SK-N-SH treated with all-trans-retinoic acid at 6 μM for 48 hours (cell line): ENCODE measurements at regions not wholly inside any gene's neighbourhood (a gene's known extent, or its start where the extent isn't known, plus 50 kb on each side); places are given as distances from the start of the nearest gene placed in this dataset.

Experiments used
- ARNTL ChIP-seq: fragments of 450-650 bp; formaldehyde crosslinking; IDR thresholded peaks from 2 replicates; pipeline ENCODE4 v1.5.0; 2020; ENCODE audit warnings: low read depth, mild to moderate bottlenecking, moderate library complexity, borderline replicate concordance
- GLIS3 ChIP-seq: fragments of 250-450 bp; sonication (Bioruptor Pico); IDR thresholded peaks from 2 replicates; pipeline ENCODE4 v1.5.0; 2020; ENCODE audit warnings: mild to moderate bottlenecking, moderate library complexity
- OSR1 ChIP-seq: fragments of 250-450 bp; sonication (Bioruptor Pico); IDR thresholded peaks from 2 replicates; pipeline ENCODE4 v1.8.0; 2022; ENCODE audit warnings: moderate library complexity, mild to moderate bottlenecking, inconsistent platforms
- PATZ1 ChIP-seq: fragments of 250-450 bp; sonication (Bioruptor Pico); IDR thresholded peaks from 2 replicates; pipeline ENCODE4 v1.8.0; 2020; ENCODE audit warnings: mild to moderate bottlenecking, moderate library complexity, borderline replicate concordance
- POU6F1 ChIP-seq: fragments of 250-450 bp; sonication (Bioruptor Pico); IDR thresholded peaks from 2 replicates; pipeline ENCODE4 v1.8.0; 2021; ENCODE audit warnings: low read depth, mild to moderate bottlenecking, moderate library complexity, borderline replicate concordance
- PPARA ChIP-seq: fragments of 250-450 bp; sonication (Bioruptor Pico); IDR thresholded peaks from 2 replicates; pipeline ENCODE4 v1.5.0; 2020; ENCODE audit warnings: mild to moderate bottlenecking, borderline replicate concordance
- RARB ChIP-seq: fragments of 250-450 bp; sonication (Bioruptor Pico); IDR thresholded peaks from 2 replicates; pipeline ENCODE4 v1.8.0; 2021; ENCODE audit warnings: mild to moderate bottlenecking, moderate library complexity
- TOX ChIP-seq: fragments of 250-450 bp; sonication (Bioruptor Pico); IDR thresholded peaks from 2 replicates; pipeline ENCODE4 v1.8.0; 2021; ENCODE audit warnings: mild to moderate bottlenecking, moderate library complexity, borderline replicate concordance
- ZFP3 ChIP-seq: fragments of 250-450 bp; sonication (Bioruptor Pico); IDR thresholded peaks from 2 replicates; pipeline ENCODE4 v1.5.0; 2020; ENCODE audit warnings: mild to moderate bottlenecking, moderate library complexity
- ZFP30 ChIP-seq: fragments of 450-650 bp; formaldehyde crosslinking; IDR thresholded peaks from 2 replicates; pipeline ENCODE4 v1.5.0; 2022; ENCODE audit warnings: mild to moderate bottlenecking, moderate library complexity
- ZNF565 ChIP-seq: fragments of 450-650 bp; formaldehyde crosslinking; conservative IDR thresholded peaks from 2 replicates; pipeline ENCODE4 v1.5.0; 2020; ENCODE audit warnings: low read depth, mild to moderate bottlenecking, moderate library complexity

GRCh38 chr10:120980279-120981255 lies 129.4 kb downstream of the WDR11 start:
- TF ChIP-seq ZFP3 (CRISPR knock-in tag) (no peak), ZNF565 (CRISPR knock-in tag) (no peak), PPARA (CRISPR knock-in tag) (no peak), PATZ1 (CRISPR knock-in tag) (no peak), OSR1 (no peak), RARB (CRISPR knock-in tag) (no peak), TOX (CRISPR knock-in tag) (no peak), POU6F1 (no peak), GLIS3 (CRISPR knock-in tag) (no peak), ZFP30 (no peak), ARNTL (CRISPR knock-in tag) (no peak)
